Endothelial cell of umbilical vein (primary cell): ENCODE measurements at regions not wholly inside any gene's neighbourhood (a gene's known extent, or its start where the extent isn't known, plus 50 kb on each side); places are given as distances from the start of the nearest gene placed in this dataset.

ENCODE experiments used
- BruUV-seq: library from RNA; stranded (reverse); fragments of 400-500 nt; replicated peaks from 2 replicates; lab custom pipeline; 2021; lab: Mats Ljungman, UMichigan
- CTCF ChIA-PET: fragments of 300-600, 350-600 bp; sonication (Branson Sonifier 250); formaldehyde crosslinking; loops from one replicate; lab custom pipeline; 2021; ENCODE audit warnings: antibody characterized with exemption, inconsistent platforms; lab: Charles Lee
- POLR2A ChIA-PET: fragments of 300-600, 350-600 bp; sonication (Branson Sonifier 250); formaldehyde crosslinking; loops from one replicate; lab custom pipeline; 2021; ENCODE audit warnings: antibody characterized with exemption, inconsistent platforms; lab: Charles Lee
- DNase-seq: peaks from one replicate; pipeline ENCODE4 v3.0.0-alpha.2; 2011; ENCODE audit warnings: low read depth, low spot score
- FAIRE-seq: peaks from 2 replicates; lab custom pipeline; 2011; peaks lifted over from hg19 to GRCh38; lab: Jason Lieb, UNC
- H2AFZ ChIP-seq: 2 replicates; pipeline ENCODE4 v1.6.0; 2012; ENCODE audit warnings: low read depth, low read length, control low read depth, inconsistent platforms
- H3K27ac ChIP-seq: 2 replicates; pipeline ENCODE4 v1.5.1; 2011; ENCODE audit warnings: low read depth, mild to moderate bottlenecking, control low read depth, low read length, moderate library complexity; ENCODE audit not compliant: insufficient read depth
- H3K27me3 ChIP-seq, 2 experiments: 2 replicates each; pipeline versions ENCODE4 v1.6.0 to v1.6.1; 2011; ENCODE audit warnings: low read length in 2 of 2, mixed read lengths in 1 of 2; ENCODE audit not compliant: control insufficient read depth in 2 of 2, insufficient read depth in 2 of 2
- H3K36me3 ChIP-seq, 2 experiments: 2 replicates in 1 of 2; 3 replicates in 1 of 2; pipeline ENCODE4 v1.5.1; 2011; ENCODE audit warnings: low read length in 2 of 2, mild to moderate bottlenecking in 1 of 2, moderate library complexity in 1 of 2; ENCODE audit not compliant: control insufficient read depth in 2 of 2, insufficient read depth in 2 of 2; ENCODE audit errors: extremely low read depth in 1 of 2
- H3K4me1 ChIP-seq: 3 replicates; pipeline ENCODE4 v1.5.1; 2011; ENCODE audit warnings: mild to moderate bottlenecking, low read length; ENCODE audit not compliant: control insufficient read depth, insufficient read depth; ENCODE audit errors: extremely low read depth
- H3K4me2 ChIP-seq: 2 replicates; pipeline ENCODE4 v1.6.1; 2011; ENCODE audit warnings: low read length, control low read depth, mixed read lengths; ENCODE audit not compliant: insufficient read depth
- H3K4me3 ChIP-seq, 3 experiments: fragments of 200-600 bp in 1 of 3; sonication (generic), shearing (Covaris generic) in 1 of 3; replicated peaks in 1 of 3; 2 replicates each; pipeline ENCODE4 v1.5.1; 2011 to 2016; ENCODE audit warnings: control low read depth in 3 of 3, low read length in 3 of 3, mild to moderate bottlenecking in 2 of 3, inconsistent platforms in 1 of 3, low read depth in 1 of 3, moderate library complexity in 1 of 3; ENCODE audit not compliant: insufficient read depth in 1 of 3
- H3K79me2 ChIP-seq: 2 replicates; pipeline ENCODE4 v1.6.0; 2012; ENCODE audit warnings: low read length, inconsistent platforms; ENCODE audit not compliant: control insufficient read depth, insufficient read depth
- H3K9ac ChIP-seq: replicated peaks from 2 replicates; pipeline ENCODE3; 2011; ENCODE audit warnings: low read length, control low read depth; ENCODE audit not compliant: insufficient read depth; ENCODE audit errors: extremely low read depth
- H3K9me1 ChIP-seq: replicated peaks from 3 replicates; pipeline ENCODE4 v1.6.0; 2011; ENCODE audit warnings: mild to moderate bottlenecking, low read length; ENCODE audit not compliant: control insufficient read depth, insufficient read depth; ENCODE audit errors: extremely low read depth
- H3K9me3 ChIP-seq: replicated peaks from 2 replicates; pipeline ENCODE4 v1.5.1; 2012; ENCODE audit warnings: low read length, inconsistent platforms; ENCODE audit not compliant: control insufficient read depth, insufficient read depth
- H4K20me1 ChIP-seq: replicated peaks from 2 replicates; pipeline ENCODE3; 2011; ENCODE audit warnings: mild to moderate bottlenecking, low read length; ENCODE audit not compliant: control insufficient read depth, insufficient read depth; ENCODE audit errors: extremely low read depth
- CTCF ChIP-seq, 2 donors: IDR thresholded peaks; 1 replicate in 1 of 2; 2 replicates in 1 of 2; pipeline ENCODE4 v1.5.1; 2011; ENCODE audit warnings: low read length in 2 of 2, mild to moderate bottlenecking in 2 of 2, moderate library complexity in 2 of 2, control low read depth in 1 of 2, inconsistent platforms in 1 of 2, low read depth in 1 of 2; ENCODE audit not compliant: insufficient read depth in 1 of 2; ENCODE audit errors: extremely low read depth in 1 of 2
- FOS ChIP-seq: IDR thresholded peaks from 2 replicates; pipeline ENCODE4 v1.6.1; 2011; ENCODE audit warnings: mild to moderate bottlenecking, low read length, moderate library complexity, borderline replicate concordance; ENCODE audit not compliant: insufficient read depth
- GATA2 ChIP-seq: IDR thresholded peaks from 2 replicates; pipeline ENCODE4 v1.7.0; 2011; ENCODE audit warnings: low read depth, mild to moderate bottlenecking, moderate library complexity, mixed read lengths, low read length; ENCODE audit not compliant: insufficient read length, insufficient read depth
- JUN ChIP-seq: IDR thresholded peaks from 2 replicates; pipeline ENCODE4 v1.6.1; 2011; ENCODE audit warnings: borderline replicate concordance, low read depth; ENCODE audit not compliant: insufficient read length, insufficient read depth
- POLR2AphosphoS5 ChIP-seq: IDR thresholded peaks from 2 replicates; pipeline ENCODE4 v1.6.1; 2012; ENCODE audit warnings: low read depth, mild to moderate bottlenecking, control low read depth, low read length, moderate library complexity; ENCODE audit not compliant: insufficient read depth
- dilution Hi-C: fragments of 300-500 bp; cut with MboI; formaldehyde crosslinking; loops from one replicate; pipeline ENCODE4 v1.15.0; 2019; ENCODE audit warnings: low sequenced_read_pairs; ENCODE audit not compliant: extremely low pct_ligation_motif_present
- intact Hi-C: fragments of 100-400 bp; cut with micrococcal nuclease; formaldehyde crosslinking; loops from one replicate; pipeline ENCODE4 v1.10.0; 2022
- TF ChIP-seq, protein P1 (sequence below): IDR thresholded peaks from 2 replicates; pipeline ENCODE4 v1.6.1; 2011; ENCODE audit not compliant: insufficient read depth, insufficient read length

DNA sequence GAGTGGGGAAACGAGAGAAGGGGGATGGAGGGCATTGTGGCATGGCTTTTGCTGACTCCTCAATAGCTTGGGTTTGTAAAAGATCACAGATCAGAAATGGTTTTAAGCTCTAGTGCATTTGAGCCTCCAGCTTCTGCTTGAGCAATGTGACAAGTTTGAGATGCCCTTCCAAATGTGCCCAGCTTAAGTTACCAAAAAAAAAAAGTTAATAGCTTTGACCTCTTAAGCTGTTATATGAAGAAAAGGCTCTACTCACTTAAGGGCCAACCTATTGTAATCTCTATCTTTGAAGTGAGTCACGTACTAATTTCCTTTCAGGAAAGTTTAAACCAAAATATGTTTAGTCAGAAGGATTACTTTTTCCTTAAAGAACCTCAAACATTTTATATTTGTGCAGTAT, 428.8 kb upstream of the ACTBL2 start:
- H2AFZ ChIP-seq: no peak overlapping the region
- FAIRE-seq: peak; percentile 89
- dilution Hi-C loops: no loop called here
- H3K4me1 ChIP-seq: peaks cover 8% of the 10 kb centered on the region
- intact Hi-C loops: loop anchor here (1.0 kb wide), 1 partner anchor 549 kb away; the partner anchor contains the start of gene PLK2
- peak; percentile 66 for DNase-seq
- ChIA-PET CTCF (interaction anchor here (1.5 to 2.5 kb wide), 3 partner anchors 23 to 132 kb away, joined by 3 to 13 read pairs (median 5); no protein-coding TSS in a partner anchor), POLR2A (interaction anchor here (0.7 to 1.0 kb wide), 2 partner anchors 537 to 548 kb away, joined by 3 to 4 read pairs; partner anchors contain the start of gene PLK2)
- TF ChIP-seq, protein P1, sequence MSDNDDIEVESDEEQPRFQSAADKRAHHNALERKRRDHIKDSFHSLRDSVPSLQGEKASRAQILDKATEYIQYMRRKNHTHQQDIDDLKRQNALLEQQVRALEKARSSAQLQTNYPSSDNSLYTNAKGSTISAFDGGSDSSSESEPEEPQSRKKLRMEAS: no peak
- TF ChIP-seq POLR2AphosphoS5 (peak; percentile 14), GATA2 (peak; percentile 36), JUN (peak; percentile 61), FOS (peak; percentile 46), CTCF (IDR thresholded peaks at IDR 0.05; ENCODE audit: extremely low read depth in 1 of 2, insufficient read depth in 1 of 2, low read depth in 1 of 2, low read length in 2 of 2) (no peak)
- H3K36me3 ChIP-seq: no peaks in the 10 kb centered on the region
- H4K20me1 ChIP-seq: no peaks in the 10 kb centered on the region
- no peak overlapping the region for H3K4me3 ChIP-seq
- H3K9ac ChIP-seq: no peak overlapping the region
- H3K9me3 ChIP-seq: no peaks in the 10 kb centered on the region
- H3K79me2 ChIP-seq: no peaks in the 10 kb centered on the region
- no peaks in the 10 kb centered on the region for H3K9me1 ChIP-seq
- H3K27ac ChIP-seq: no peak overlapping the region
- BruUV-seq: no TSS peak
- peaks cover 4 to 8% of the 10 kb centered on the region in 2 experiments for H3K27me3 ChIP-seq
- H3K4me2 ChIP-seq: peak overlapping the region; percentile 39
